ENCODE measurements at regions not wholly inside any gene's neighbourhood (a gene's known extent, or its start where the extent isn't known, plus 50 kb on each side); places are given as distances from the start of the nearest gene placed in this dataset.

- H3K9ac ChIP-seq: no peak overlapping the region
- no peak overlapping the region for H3K4me2 ChIP-seq (ENCODE audit: low read length)
- no peaks in the 10 kb centered on the region for H3K79me2 ChIP-seq
These were observed 181.3 kb upstream of the GMDS start for GRCh38 chr6:2426561-2427340.

GRCh38 chr6:2416128-2416712, 170.8 kb upstream of the GMDS start:
- Histone ChIP-seq H3K27ac (no peak overlapping the region), H3K27me3 (ENCODE audit: control insufficient read depth, insufficient read depth, low read length) (no peaks in the 10 kb centered on the region), H3K4me1 (no peaks in the 10 kb centered on the region), H3K9me3 (ENCODE audit: control insufficient read depth, low read length) (no peaks in the 10 kb centered on the region), H3K4me3 (ENCODE audit: low read depth, low read length) (no peak overlapping the region), H3K9ac (no peak overlapping the region), H2AFZ (no peak overlapping the region), H3K4me2 (ENCODE audit: low read length) (no peak overlapping the region), H3K79me2 (no peaks in the 10 kb centered on the region), H3K36me3 (ENCODE audit: control insufficient read depth, insufficient read depth, low read length) (no peaks in the 10 kb centered on the region)
- no peak for TF ChIP-seq CTCF (IDR thresholded peaks at IDR 0.05)

More at GRCh38 chr6:2426561-2427340, 181.3 kb upstream of the GMDS start:
- H3K36me3 ChIP-seq (ENCODE audit: control insufficient read depth, insufficient read depth, low read length): no peaks in the 10 kb centered on the region
- TF ChIP-seq CTCF (IDR thresholded peaks at IDR 0.05): no peak
- no peak overlapping the region for H3K27ac ChIP-seq
- no peak overlapping the region for H2AFZ ChIP-seq
- no peaks in the 10 kb centered on the region for H3K27me3 ChIP-seq (ENCODE audit: control insufficient read depth, insufficient read depth, low read length)
- no peaks in the 10 kb centered on the region for H3K4me1 ChIP-seq
- H3K4me3 ChIP-seq (ENCODE audit: low read depth, low read length): no peak overlapping the region
- H3K9me3 ChIP-seq (ENCODE audit: control insufficient read depth, low read length): no peaks in the 10 kb centered on the region

GRCh38 chr6:2414885-2415547, 169.6 kb upstream of the GMDS start:
- Histone ChIP-seq H2AFZ (no peak overlapping the region), H3K27me3 (ENCODE audit: control insufficient read depth, insufficient read depth, low read length) (no peaks in the 10 kb centered on the region), H3K36me3 (ENCODE audit: control insufficient read depth, insufficient read depth, low read length) (no peaks in the 10 kb centered on the region), H3K27ac (no peak overlapping the region), H3K9me3 (ENCODE audit: control insufficient read depth, low read length) (no peaks in the 10 kb centered on the region), H3K4me1 (no peaks in the 10 kb centered on the region), H3K9ac (no peak overlapping the region), H3K4me2 (ENCODE audit: low read length) (no peak overlapping the region), H3K79me2 (no peaks in the 10 kb centered on the region), H3K4me3 (ENCODE audit: low read depth, low read length) (no peak overlapping the region)
- no peak for TF ChIP-seq CTCF (IDR thresholded peaks at IDR 0.05)

- Histone ChIP-seq H3K9ac (no peak overlapping the region), H3K79me2 (no peaks in the 10 kb centered on the region), H2AFZ (no peak overlapping the region), H3K4me3 (ENCODE audit: low read depth, low read length) (no peak overlapping the region), H3K27ac (no peak overlapping the region), H3K4me2 (ENCODE audit: low read length) (no peak overlapping the region), H3K27me3 (ENCODE audit: control insufficient read depth, insufficient read depth, low read length) (no peaks in the 10 kb centered on the region), H3K9me3 (ENCODE audit: control insufficient read depth, low read length) (no peaks in the 10 kb centered on the region), H3K4me1 (no peaks in the 10 kb centered on the region), H3K36me3 (ENCODE audit: control insufficient read depth, insufficient read depth, low read length) (no peaks in the 10 kb centered on the region)
- TF ChIP-seq CTCF (IDR thresholded peaks at IDR 0.05): no peak
These were observed 167.3 kb upstream of the GMDS start for GRCh38 chr6:2412731-2413130.

Measured in parathyroid adenoma (tissue), 2 donors.